Left lung (tissue), 4 donors: ENCODE measurements at regions not wholly inside any gene's neighbourhood (a gene's known extent, or its start where the extent isn't known, plus 50 kb on each side); places are given as distances from the start of the nearest gene placed in this dataset.

Experiments
- ATAC-seq: fragments of 200-7000 bp; cut with Tn5 transposase; one replicate; pipeline ENCODE4 v1.9.1; 2020; ENCODE audit warnings: moderate library complexity
- DNase-seq, 4 donors: peaks; one replicate each; pipeline ENCODE4 v3.0.0-alpha.2; 2013 to 2020
- H3K27ac ChIP-seq, 2 donors: fragments of 200-600 bp; sonication (generic) in 1 of 2; one replicate each; pipeline versions ENCODE4 v1.5.0 to v1.8.0; 2020 to 2021
- H3K27me3 ChIP-seq, 2 donors: fragments of 200-600 bp; sonication (generic) in 1 of 2; one replicate each; pipeline versions ENCODE4 v1.5.0 to v1.8.0; 2020 to 2021
- H3K36me3 ChIP-seq, 2 donors: fragments of 200-600 bp; sonication (generic) in 1 of 2; one replicate each; pipeline versions ENCODE4 v1.5.0 to v1.8.0; 2020 to 2021
- H3K4me1 ChIP-seq, 2 donors: fragments of 200-600 bp; one replicate each; pipeline ENCODE4 v1.8.0; 2021
- H3K4me3 ChIP-seq, 2 donors: fragments of 200-600 bp; sonication (generic) in 1 of 2; one replicate each; pipeline versions ENCODE4 v1.5.0 to v1.8.0; 2020 to 2021; ENCODE audit warnings: mild to moderate bottlenecking in 1 of 2
- H3K9me3 ChIP-seq, 2 donors: fragments of 200-600 bp; sonication (generic) in 1 of 2; one replicate each; pipeline versions ENCODE4 v1.5.0 to v1.8.0; 2020 to 2021
- CTCF ChIP-seq, 2 donors: fragments of 200-600 bp; sonication (generic) in 1 of 2; IDR thresholded peaks; one replicate each; pipeline versions ENCODE4 v1.5.0 to v1.8.0; 2021; ENCODE audit warnings: antibody characterized with exemption in 2 of 2
- intact Hi-C, 2 donors: fragments of 100-400 bp; cut with DNase I; formaldehyde crosslinking; loops; one replicate each; pipeline versions ENCODE4 v1.11.2 to v1.14.2; 2022
- donor health status: DM: no; HTN: yes; CAD: no.
- donor health status: DM: no; HTN: no; CAD: no.

GRCh38 chr3:152574461-152575079, 260.4 kb upstream of the P2RY1 start:
- intact Hi-C loops = no loop called here
- Histone ChIP-seq H3K4me1 (no peaks in the 10 kb centered on the region), H3K9me3 (no peaks in the 10 kb centered on the region), H3K27me3 (no peaks in the 10 kb centered on the region), H3K36me3 (no peaks in the 10 kb centered on the region), H3K27ac (no peak overlapping the region), H3K4me3 (no peak overlapping the region)
- DNase-seq (peak in 1 of 4 donors; percentile 53), ATAC-seq (peak; percentile 77)
- TF ChIP-seq CTCF (IDR thresholded peaks at IDR 0.05) = peak; percentile 33 to 50

GRCh38 chr3:152578769-152579168, 256.2 kb upstream of the P2RY1 start:
- Histone ChIP-seq H3K9me3 (no peaks in the 10 kb centered on the region), H3K4me3 (no peak overlapping the region), H3K27me3 (no peaks in the 10 kb centered on the region), H3K4me1 (no peaks in the 10 kb centered on the region), H3K27ac (no peak overlapping the region), H3K36me3 (no peaks in the 10 kb centered on the region)
- DNase-seq (no peak), ATAC-seq (no peak)
- intact Hi-C loops = no loop called here
- no peak for TF ChIP-seq CTCF (IDR thresholded peaks at IDR 0.05)

- Histone ChIP-seq H3K4me3 (no peak overlapping the region), H3K36me3 (no peaks in the 10 kb centered on the region), H3K27me3 (no peaks in the 10 kb centered on the region), H3K9me3 (no peaks in the 10 kb centered on the region), H3K27ac (no peak overlapping the region), H3K4me1 (no peaks in the 10 kb centered on the region)
- DNase-seq (no peak), ATAC-seq (no peak)
- intact Hi-C loops = no loop called here
- no peak for TF ChIP-seq CTCF (IDR thresholded peaks at IDR 0.05)
Measured at GRCh38 chr3:152581951-152582350, 253.0 kb upstream of the P2RY1 start.

- Histone ChIP-seq H3K36me3 (no peaks in the 10 kb centered on the region), H3K4me1 (no peaks in the 10 kb centered on the region), H3K27me3 (no peaks in the 10 kb centered on the region), H3K9me3 (no peaks in the 10 kb centered on the region), H3K4me3 (no peak overlapping the region), H3K27ac (no peak overlapping the region)
- DNase-seq = peak in 2 of 4 donors; percentile 56 to 81
- ATAC-seq = no peak
- intact Hi-C loops = no loop called here
- no peak for TF ChIP-seq CTCF (IDR thresholded peaks at IDR 0.05)
Measured at GRCh38 chr3:152583963-152584362, 251.0 kb upstream of the P2RY1 start.

- intact Hi-C loops = no loop called here
- no peaks in the 10 kb centered on the region for H3K27me3 ChIP-seq
- no peak for TF ChIP-seq CTCF (IDR thresholded peaks at IDR 0.05)
- DNase-seq (no peak), ATAC-seq (no peak)
- no peaks in the 10 kb centered on the region for H3K4me1 ChIP-seq
- H3K27ac ChIP-seq = no peak overlapping the region
- no peak overlapping the region for H3K4me3 ChIP-seq
- no peaks in the 10 kb centered on the region for H3K9me3 ChIP-seq
- no peaks in the 10 kb centered on the region for H3K36me3 ChIP-seq
Measured at GRCh38 chr3:152586974-152587373, 248.0 kb upstream of the P2RY1 start.
